SK-N-SH treated with all-trans-retinoic acid at 6 μM for 48 hours (cell line): ENCODE measurements at regions not wholly inside any gene's neighbourhood (a gene's known extent, or its start where the extent isn't known, plus 50 kb on each side); places are given as distances from the start of the nearest gene placed in this dataset.

Source experiments
- ARNTL ChIP-seq: fragments of 450-650 bp; formaldehyde crosslinking; IDR thresholded peaks from 2 replicates; pipeline ENCODE4 v1.5.0; 2020; ENCODE audit warnings: low read depth, mild to moderate bottlenecking, moderate library complexity, borderline replicate concordance
- OSR1 ChIP-seq: fragments of 250-450 bp; sonication (Bioruptor Pico); IDR thresholded peaks from 2 replicates; pipeline ENCODE4 v1.8.0; 2022; ENCODE audit warnings: moderate library complexity, mild to moderate bottlenecking, inconsistent platforms
- PPARA ChIP-seq: fragments of 250-450 bp; sonication (Bioruptor Pico); IDR thresholded peaks from 2 replicates; pipeline ENCODE4 v1.5.0; 2020; ENCODE audit warnings: mild to moderate bottlenecking, borderline replicate concordance
- RARB ChIP-seq: fragments of 250-450 bp; sonication (Bioruptor Pico); IDR thresholded peaks from 2 replicates; pipeline ENCODE4 v1.8.0; 2021; ENCODE audit warnings: mild to moderate bottlenecking, moderate library complexity
- TCF4 ChIP-seq: fragments of 250-450 bp; sonication (Bioruptor Pico); IDR thresholded peaks from 2 replicates; pipeline ENCODE4 v1.8.0; 2021; ENCODE audit warnings: mild to moderate bottlenecking, moderate library complexity, borderline replicate concordance
- TOX ChIP-seq: fragments of 250-450 bp; sonication (Bioruptor Pico); IDR thresholded peaks from 2 replicates; pipeline ENCODE4 v1.8.0; 2021; ENCODE audit warnings: mild to moderate bottlenecking, moderate library complexity, borderline replicate concordance
- TSHZ2 ChIP-seq: fragments of 250-450 bp; sonication (Bioruptor Pico); IDR thresholded peaks from 2 replicates; pipeline ENCODE4 v1.5.0; 2020; ENCODE audit warnings: mild to moderate bottlenecking, moderate library complexity
- ZFP30 ChIP-seq: fragments of 450-650 bp; formaldehyde crosslinking; IDR thresholded peaks from 2 replicates; pipeline ENCODE4 v1.5.0; 2022; ENCODE audit warnings: mild to moderate bottlenecking, moderate library complexity
- ZNF565 ChIP-seq: fragments of 450-650 bp; formaldehyde crosslinking; conservative IDR thresholded peaks from 2 replicates; pipeline ENCODE4 v1.5.0; 2020; ENCODE audit warnings: low read depth, mild to moderate bottlenecking, moderate library complexity
- ZNF70 ChIP-seq: fragments of 450-650 bp; formaldehyde crosslinking; IDR thresholded peaks from 2 replicates; pipeline ENCODE4 v1.5.0; 2020; ENCODE audit warnings: mild to moderate bottlenecking, moderate library complexity

- TF ChIP-seq PPARA (no peak), ZNF70 (CRISPR knock-in tag) (no peak), TSHZ2 (no peak), RARB (CRISPR knock-in tag) (no peak), ARNTL (CRISPR knock-in tag) (no peak), OSR1 (CRISPR knock-in tag) (no peak), TCF4 (CRISPR knock-in tag) (no peak), TOX (no peak), ZNF565 (CRISPR knock-in tag) (no peak), ZFP30 (CRISPR knock-in tag) (no peak)
These were observed 330.4 kb upstream of the ANKRD30A start for GRCh38 chr10:36794981-36795380.
